Cardiac muscle cell (in vitro differentiated cells and primary cell): ENCODE measurements at regions not wholly inside any gene's neighbourhood (a gene's known extent, or its start where the extent isn't known, plus 50 kb on each side); places are given as distances from the start of the nearest gene placed in this dataset.

Experiments used
- DNase-seq, 2 donors: peaks; one replicate each; pipeline versions ENCODE4 v3.0.0 to v3.0.0-alpha.2; 2010 to 2017; ENCODE audit warnings: low read depth in 1 of 2, low spot score in 1 of 2
- H3K27ac ChIP-seq: fragments of 200-600 bp; sonication (generic); 2 replicates; pipeline ENCODE4 v1.5.1; 2016
- H3K27me3 ChIP-seq: fragments of 200-600 bp; sonication (generic); 2 replicates; pipeline ENCODE4 v1.6.0; 2016; ENCODE audit warnings: control low read depth
- H3K36me3 ChIP-seq: fragments of 200-600 bp; sonication (generic); 2 replicates; pipeline ENCODE4 v1.5.1; 2016; ENCODE audit warnings: control low read depth
- H3K4me1 ChIP-seq: fragments of 200-600 bp; sonication (generic); 2 replicates; pipeline ENCODE4 v1.8.1; 2017; ENCODE audit warnings: low read depth, mild to moderate bottlenecking, mixed run types
- H3K4me3 ChIP-seq: fragments of 200-600 bp; sonication (generic); 2 replicates; pipeline ENCODE4 v1.5.1; 2016; ENCODE audit warnings: mild to moderate bottlenecking
- H3K9me3 ChIP-seq: fragments of 200-600 bp; sonication (generic); 2 replicates; pipeline ENCODE4 v1.5.1; 2017; ENCODE audit warnings: low read depth, mild to moderate bottlenecking, control low read depth
- TF ChIP-seq, protein P1 (sequence below): IDR thresholded peaks from 2 replicates; pipeline ENCODE4 v1.5.1; 2012; ENCODE audit warnings: low read depth, mild to moderate bottlenecking, low read length

DNA sequence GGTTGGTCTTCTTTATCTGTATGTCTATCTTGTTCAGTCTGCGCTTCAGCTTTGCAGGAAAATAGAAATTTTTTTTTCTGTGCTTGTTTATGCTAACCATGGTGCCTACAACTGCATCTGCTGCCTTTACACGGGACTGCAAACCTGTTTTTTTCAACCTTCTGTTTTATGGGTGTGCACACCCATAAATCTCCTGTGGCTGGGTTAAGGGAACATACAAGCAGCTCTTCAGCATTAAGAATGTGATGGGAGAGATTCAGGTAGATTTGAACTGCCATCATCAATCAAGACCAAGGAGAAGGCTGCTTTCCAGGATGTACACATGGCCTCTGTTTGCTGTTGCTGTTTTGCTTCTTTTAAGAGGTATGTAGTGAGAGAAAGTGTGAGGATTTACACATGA is 502.9 kb downstream of the ANKRD50 start:
- Histone ChIP-seq H3K4me3 (no peak overlapping the region), H3K36me3 (no peaks in the 10 kb centered on the region), H3K27ac (no peak overlapping the region), H3K9me3 (no peaks in the 10 kb centered on the region), H3K4me1 (no peaks in the 10 kb centered on the region), H3K27me3 (no peaks in the 10 kb centered on the region)
- no peak for DNase-seq
- TF ChIP-seq, protein P1, sequence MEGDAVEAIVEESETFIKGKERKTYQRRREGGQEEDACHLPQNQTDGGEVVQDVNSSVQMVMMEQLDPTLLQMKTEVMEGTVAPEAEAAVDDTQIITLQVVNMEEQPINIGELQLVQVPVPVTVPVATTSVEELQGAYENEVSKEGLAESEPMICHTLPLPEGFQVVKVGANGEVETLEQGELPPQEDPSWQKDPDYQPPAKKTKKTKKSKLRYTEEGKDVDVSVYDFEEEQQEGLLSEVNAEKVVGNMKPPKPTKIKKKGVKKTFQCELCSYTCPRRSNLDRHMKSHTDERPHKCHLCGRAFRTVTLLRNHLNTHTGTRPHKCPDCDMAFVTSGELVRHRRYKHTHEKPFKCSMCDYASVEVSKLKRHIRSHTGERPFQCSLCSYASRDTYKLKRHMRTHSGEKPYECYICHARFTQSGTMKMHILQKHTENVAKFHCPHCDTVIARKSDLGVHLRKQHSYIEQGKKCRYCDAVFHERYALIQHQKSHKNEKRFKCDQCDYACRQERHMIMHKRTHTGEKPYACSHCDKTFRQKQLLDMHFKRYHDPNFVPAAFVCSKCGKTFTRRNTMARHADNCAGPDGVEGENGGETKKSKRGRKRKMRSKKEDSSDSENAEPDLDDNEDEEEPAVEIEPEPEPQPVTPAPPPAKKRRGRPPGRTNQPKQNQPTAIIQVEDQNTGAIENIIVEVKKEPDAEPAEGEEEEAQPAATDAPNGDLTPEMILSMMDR, result no peak

DNA sequence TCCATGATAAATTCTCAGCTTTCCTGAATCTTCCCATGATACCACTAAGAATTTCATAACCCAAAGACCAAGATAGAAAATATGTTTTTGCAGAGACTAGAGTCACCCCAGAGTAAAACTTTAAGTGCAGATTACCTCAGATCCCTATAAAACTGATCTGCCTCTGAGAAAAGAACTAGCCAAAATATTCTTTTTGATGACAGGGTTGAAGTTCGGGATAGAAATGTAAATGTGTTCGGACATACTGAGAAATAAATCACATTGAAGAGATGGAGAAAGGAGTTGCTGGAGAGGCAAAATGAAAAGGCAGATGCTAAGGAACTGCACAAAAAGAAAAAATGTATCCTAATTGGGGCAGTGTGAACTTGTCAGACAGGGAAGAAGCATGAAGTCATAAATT is 501.8 kb downstream of the ANKRD50 start:
- H3K9me3 ChIP-seq, result no peaks in the 10 kb centered on the region
- H3K27ac ChIP-seq, result no peak overlapping the region

DNA sequence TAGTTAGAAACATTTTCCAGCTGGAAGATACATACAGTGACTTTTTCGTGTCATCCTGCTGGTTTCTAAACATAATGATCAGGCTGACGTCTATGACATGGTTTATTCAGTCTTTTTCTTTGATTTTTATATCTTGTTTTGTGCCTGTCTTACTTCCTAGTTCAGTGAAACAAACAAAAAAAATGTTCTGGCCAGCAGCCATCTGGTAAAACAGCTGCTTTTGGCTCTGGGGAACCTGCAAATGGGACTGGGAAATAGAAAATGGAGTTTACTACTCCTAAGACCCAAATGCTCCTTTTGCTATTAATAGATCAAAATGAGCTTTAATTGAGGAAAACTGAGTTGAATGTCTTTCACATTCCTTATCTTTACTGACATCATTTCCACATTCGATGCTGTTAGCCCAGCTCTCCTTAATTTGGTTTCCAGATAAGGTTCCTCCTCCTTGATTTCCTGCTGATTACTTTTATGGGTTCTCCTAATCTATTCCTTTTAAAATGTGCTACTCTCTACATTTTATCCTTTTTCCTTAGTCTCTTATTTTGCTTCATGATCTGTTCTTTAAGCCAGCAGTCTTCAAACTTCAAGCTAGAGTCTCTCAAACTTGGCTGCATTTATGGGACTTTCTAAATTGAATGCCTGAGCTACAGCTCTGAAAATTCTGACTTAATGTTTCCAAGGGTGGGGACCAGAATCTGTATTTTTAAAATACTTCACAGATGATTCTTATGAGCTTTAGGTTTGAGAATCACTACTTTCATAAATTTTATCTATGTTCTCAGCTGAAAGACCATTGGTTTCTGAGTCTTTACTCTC is 499.5 kb downstream of the ANKRD50 start:
- no peak overlapping the region for H3K4me3 ChIP-seq
- TF ChIP-seq, protein P1, result no peak

More for the DNA sequence above, 501.8 kb downstream of the ANKRD50 start:
- no peaks in the 10 kb centered on the region for H3K36me3 ChIP-seq
- DNase-seq, result no peak
- no peaks in the 10 kb centered on the region for H3K4me1 ChIP-seq
- no peaks in the 10 kb centered on the region for H3K27me3 ChIP-seq
- H3K4me3 ChIP-seq, result no peak overlapping the region
- TF ChIP-seq, protein P1, result no peak

DNA sequence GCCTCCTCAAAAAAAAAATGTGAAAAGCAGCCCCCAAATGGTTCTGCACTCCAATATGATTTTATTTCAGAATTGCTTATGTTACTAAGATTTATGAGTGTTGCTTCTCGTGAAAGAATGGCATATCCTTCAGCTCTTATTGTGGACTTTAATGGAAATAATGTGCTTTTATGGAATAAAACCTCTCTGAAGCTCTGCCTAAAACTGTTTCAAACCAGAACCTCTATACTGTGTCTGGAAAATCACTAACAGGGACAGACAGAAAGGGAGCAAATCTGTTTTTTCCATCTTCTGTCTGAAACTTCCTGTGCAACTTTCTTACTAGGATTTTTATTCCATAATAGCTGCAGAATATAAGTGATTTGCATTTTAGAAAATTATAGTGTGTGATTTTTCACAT is 493.1 kb downstream of the ANKRD50 start:
- H3K27ac ChIP-seq, result no peak overlapping the region
- no peak for DNase-seq
- no peak overlapping the region for H3K4me3 ChIP-seq
- no peaks in the 10 kb centered on the region for H3K27me3 ChIP-seq
- H3K9me3 ChIP-seq, result no peaks in the 10 kb centered on the region
- TF ChIP-seq, protein P1, result no peak
- no peaks in the 10 kb centered on the region for H3K36me3 ChIP-seq
- no peaks in the 10 kb centered on the region for H3K4me1 ChIP-seq

More for the DNA sequence above, 499.5 kb downstream of the ANKRD50 start:
- DNase-seq, result peak in 1 of 2 donors; percentile 71
- Histone ChIP-seq H3K9me3 (no peaks in the 10 kb centered on the region), H3K36me3 (no peaks in the 10 kb centered on the region), H3K27ac (no peak overlapping the region), H3K4me1 (no peaks in the 10 kb centered on the region), H3K27me3 (no peaks in the 10 kb centered on the region)

DNA sequence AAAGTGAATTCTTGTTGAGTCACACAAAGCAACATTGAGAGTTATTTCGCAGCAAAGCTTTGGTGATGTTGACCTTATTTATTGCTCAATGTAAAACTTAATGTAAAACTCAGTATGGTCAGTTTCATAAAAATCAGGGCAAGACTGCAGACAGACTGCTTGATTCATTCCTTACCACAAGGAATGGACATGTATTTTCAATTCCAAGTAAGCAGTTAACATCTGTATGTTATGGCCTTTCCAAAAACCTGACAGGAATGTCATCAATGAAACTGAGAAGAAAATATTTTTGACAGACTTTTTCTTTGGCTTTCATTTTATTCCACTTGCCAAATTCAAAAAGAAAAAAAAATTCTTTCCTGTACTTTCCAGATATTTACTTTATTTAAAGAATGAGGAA is 488.3 kb downstream of the ANKRD50 start:
- TF ChIP-seq, protein P1, result no peak
- no peak for DNase-seq
- Histone ChIP-seq H3K27ac (no peak overlapping the region), H3K4me3 (no peak overlapping the region), H3K9me3 (no peaks in the 10 kb centered on the region), H3K27me3 (no peaks in the 10 kb centered on the region), H3K36me3 (no peaks in the 10 kb centered on the region), H3K4me1 (no peaks in the 10 kb centered on the region)
